ENCODE measurements at regions not wholly inside any gene's neighbourhood (a gene's known extent, or its start where the extent isn't known, plus 50 kb on each side); places are given as distances from the start of the nearest gene placed in this dataset.

GRCh38 chr13:81916461-81916860 is 1575.5 kb upstream of the SPRY2 start:
- Mint-ChIP-seq H3K4me1 (peaks cover 18% of the 10 kb centered on the region), H3K9me3 (peaks cover 4% of the 10 kb centered on the region; the same call in 1 of the 3 replicates), H3K27ac (no peak overlapping the region), H3K27me3 (ENCODE audit: insufficient read depth, low read depth, poor library complexity) (peaks cover 1% of the 10 kb centered on the region), H3K4me3 (no peak overlapping the region), H3K36me3 (ENCODE audit: low read depth) (peaks cover 8% of the 10 kb centered on the region; the same call in 2 of the 3 replicates)
- DNase-seq (ENCODE audit: low spot score) (no peak), ATAC-seq (no peak)
- Histone ChIP-seq H3K27ac (ENCODE audit: low read depth) (no peak overlapping the region), H2AFZ (peak overlapping the region; percentile 57; the same call in 1 of the 2 replicates), H3K27me3 (ENCODE audit: insufficient read depth) (no peaks in the 10 kb centered on the region), H3K4me2 (no peak overlapping the region), H3K4me3 (no peak overlapping the region), H3K9me2 (ENCODE audit: insufficient read depth) (no peaks in the 10 kb centered on the region; the same call in 1 of the 2 replicates), H3F3A (replicated peaks; ENCODE audit: low read depth) (no peaks in the 10 kb centered on the region), H3K79me2 (replicated peaks; ENCODE audit: insufficient read depth) (no peaks in the 10 kb centered on the region), H4K20me1 (replicated peaks; ENCODE audit: insufficient read depth) (no peaks in the 10 kb centered on the region), H3K4me1 (ENCODE audit: insufficient read depth) (peaks cover 16% of the 10 kb centered on the region), H3K36me3 (ENCODE audit: insufficient read depth) (no peaks in the 10 kb centered on the region)
- TF ChIP-seq ZNF462 (CRISPR knock-in tag; IDR thresholded peaks at IDR 0.05), result no peak
- no peak for TF ChIP-seq CTCF (conservative IDR thresholded peaks at IDR 0.05; ENCODE audit: low read depth in 2 of 2)
- no peak for TF ChIP-seq ETS1 (IDR thresholded peaks at IDR 0.05)
- no peak for TF ChIP-seq REST (IDR thresholded peaks at IDR 0.05; ENCODE audit: unreplicated experiment)
- no peak for TF ChIP-seq NANOG (IDR thresholded peaks at IDR 0.05; ENCODE audit: borderline replicate concordance)
- no peak for TF ChIP-seq POLR2AphosphoS5 (IDR thresholded peaks at IDR 0.05; ENCODE audit: low read depth)
- TF ChIP-seq ZNF331 (CRISPR knock-in tag; IDR thresholded peaks at IDR 0.05; ENCODE audit: low read depth), result no peak
- no peak for TF ChIP-seq EZH2phosphoT487 (IDR thresholded peaks at IDR 0.05; ENCODE audit: unreplicated experiment)
- no peak for TF ChIP-seq CREB1 (CRISPR knock-in tag; IDR thresholded peaks at IDR 0.05; ENCODE audit: low read depth)
- no peak for TF ChIP-seq ZNF114 (CRISPR knock-in tag; IDR thresholded peaks at IDR 0.05)
